PFSK-1 (cell line): ENCODE measurements at regions not wholly inside any gene's neighbourhood (a gene's known extent, or its start where the extent isn't known, plus 50 kb on each side); places are given as distances from the start of the nearest gene placed in this dataset.

Source experiments
- POLR2AphosphoS5 ChIP-seq: IDR thresholded peaks from 2 replicates; pipeline ENCODE4 v1.6.1; 2012; ENCODE audit warnings: low read depth, mild to moderate bottlenecking, control low read depth, low read length, moderate library complexity
- SIN3A ChIP-seq: IDR thresholded peaks from 2 replicates; pipeline ENCODE4 v1.6.1; 2012; ENCODE audit warnings: mild to moderate bottlenecking, low read length, moderate library complexity, borderline replicate concordance; ENCODE audit not compliant: insufficient read depth
- TAF1 ChIP-seq: IDR thresholded peaks from 2 replicates; pipeline ENCODE4 v1.6.1; 2012; ENCODE audit warnings: low read length, control low read depth, borderline replicate concordance; ENCODE audit not compliant: insufficient read depth
- TF ChIP-seq, protein P1 (sequence below), 2 experiments: IDR thresholded peaks; 2 replicates each; pipeline versions ENCODE4 v1.6.1 to v1.8.0; 2011 to 2012; ENCODE audit warnings: low read depth in 2 of 2, low read length in 2 of 2, control low read depth in 1 of 2, inconsistent platforms in 1 of 2, mild to moderate bottlenecking in 1 of 2, moderate library complexity in 1 of 2; ENCODE audit not compliant: insufficient read depth in 1 of 2

GRCh38 chr17:71791311-71791710, 329.5 kb upstream of the SOX9 start:
- TF ChIP-seq TAF1 (no peak), POLR2AphosphoS5 (no peak), SIN3A (no peak)
- TF ChIP-seq, protein P1, sequence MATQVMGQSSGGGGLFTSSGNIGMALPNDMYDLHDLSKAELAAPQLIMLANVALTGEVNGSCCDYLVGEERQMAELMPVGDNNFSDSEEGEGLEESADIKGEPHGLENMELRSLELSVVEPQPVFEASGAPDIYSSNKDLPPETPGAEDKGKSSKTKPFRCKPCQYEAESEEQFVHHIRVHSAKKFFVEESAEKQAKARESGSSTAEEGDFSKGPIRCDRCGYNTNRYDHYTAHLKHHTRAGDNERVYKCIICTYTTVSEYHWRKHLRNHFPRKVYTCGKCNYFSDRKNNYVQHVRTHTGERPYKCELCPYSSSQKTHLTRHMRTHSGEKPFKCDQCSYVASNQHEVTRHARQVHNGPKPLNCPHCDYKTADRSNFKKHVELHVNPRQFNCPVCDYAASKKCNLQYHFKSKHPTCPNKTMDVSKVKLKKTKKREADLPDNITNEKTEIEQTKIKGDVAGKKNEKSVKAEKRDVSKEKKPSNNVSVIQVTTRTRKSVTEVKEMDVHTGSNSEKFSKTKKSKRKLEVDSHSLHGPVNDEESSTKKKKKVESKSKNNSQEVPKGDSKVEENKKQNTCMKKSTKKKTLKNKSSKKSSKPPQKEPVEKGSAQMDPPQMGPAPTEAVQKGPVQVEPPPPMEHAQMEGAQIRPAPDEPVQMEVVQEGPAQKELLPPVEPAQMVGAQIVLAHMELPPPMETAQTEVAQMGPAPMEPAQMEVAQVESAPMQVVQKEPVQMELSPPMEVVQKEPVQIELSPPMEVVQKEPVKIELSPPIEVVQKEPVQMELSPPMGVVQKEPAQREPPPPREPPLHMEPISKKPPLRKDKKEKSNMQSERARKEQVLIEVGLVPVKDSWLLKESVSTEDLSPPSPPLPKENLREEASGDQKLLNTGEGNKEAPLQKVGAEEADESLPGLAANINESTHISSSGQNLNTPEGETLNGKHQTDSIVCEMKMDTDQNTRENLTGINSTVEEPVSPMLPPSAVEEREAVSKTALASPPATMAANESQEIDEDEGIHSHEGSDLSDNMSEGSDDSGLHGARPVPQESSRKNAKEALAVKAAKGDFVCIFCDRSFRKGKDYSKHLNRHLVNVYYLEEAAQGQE (IDR thresholded peaks at IDR 0.05; ENCODE audit: insufficient read depth in 1 of 2, low read depth in 2 of 2, low read length in 2 of 2) = no peak
